Stimulated activated CD4-positive, alpha-beta T cell treated with anti-CD3 and anti-CD28 coated beads, Interleukin-12 subunit alpha, Interleukin-12 subunit beta, amount 100 ng/mL, for 4 hours (primary cell): ENCODE measurements at regions not wholly inside any gene's neighbourhood (a gene's known extent, or its start where the extent isn't known, plus 50 kb on each side); places are given as distances from the start of the nearest gene placed in this dataset.

Experiments
- DNase-seq: peaks from one replicate; pipeline ENCODE4 v3.0.0-alpha.2; 2020

DNA sequence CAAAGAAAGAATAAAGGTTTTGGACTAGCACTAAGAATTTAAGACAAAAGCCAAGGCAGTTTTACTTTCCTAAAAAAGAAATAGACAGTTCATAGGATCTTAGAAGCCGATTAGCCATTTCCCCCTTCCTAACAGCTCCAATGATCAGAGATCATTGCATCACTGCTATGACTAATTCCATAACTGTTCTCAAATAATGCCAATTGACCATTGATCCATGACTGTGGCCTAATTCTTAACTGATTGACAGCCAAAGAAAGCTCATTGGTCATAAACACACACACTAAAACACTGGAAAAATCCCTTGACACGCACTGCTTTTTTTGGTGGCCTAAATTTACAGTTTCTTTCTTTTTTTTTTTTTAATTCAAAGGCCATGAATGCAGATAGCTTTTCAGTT, 345.0 kb upstream of the ACVR2A start:
- no peak for DNase-seq

- DNase-seq = no peak
Observed at GRCh38 chr2:147495734-147496133, 349.1 kb upstream of the ACVR2A start.

- no peak for DNase-seq
Observed at GRCh38 chr2:147492471-147492870, 352.4 kb upstream of the ACVR2A start.

DNA sequence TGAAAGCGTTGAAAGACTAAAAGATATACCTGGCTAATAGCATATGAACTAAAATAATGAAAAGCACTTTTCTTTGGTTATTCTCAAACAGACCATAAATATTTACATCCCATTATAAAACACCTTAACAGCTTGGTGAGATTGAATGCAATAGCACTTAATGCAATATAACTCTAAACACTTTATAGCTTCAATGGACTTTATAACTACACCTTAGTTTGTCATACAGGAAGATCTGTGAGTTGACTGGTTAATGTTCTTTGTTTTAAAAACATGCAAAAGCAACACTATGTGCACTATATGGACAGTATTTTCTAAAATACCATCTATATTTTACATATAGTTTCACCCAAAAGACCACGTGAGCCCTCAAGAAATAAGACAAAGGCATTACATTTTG, 353.3 kb upstream of the ACVR2A start:
- DNase-seq = no peak

- no peak for DNase-seq
Observed at GRCh38 chr2:147490401-147491261, 354.2 kb upstream of the ACVR2A start.

DNA sequence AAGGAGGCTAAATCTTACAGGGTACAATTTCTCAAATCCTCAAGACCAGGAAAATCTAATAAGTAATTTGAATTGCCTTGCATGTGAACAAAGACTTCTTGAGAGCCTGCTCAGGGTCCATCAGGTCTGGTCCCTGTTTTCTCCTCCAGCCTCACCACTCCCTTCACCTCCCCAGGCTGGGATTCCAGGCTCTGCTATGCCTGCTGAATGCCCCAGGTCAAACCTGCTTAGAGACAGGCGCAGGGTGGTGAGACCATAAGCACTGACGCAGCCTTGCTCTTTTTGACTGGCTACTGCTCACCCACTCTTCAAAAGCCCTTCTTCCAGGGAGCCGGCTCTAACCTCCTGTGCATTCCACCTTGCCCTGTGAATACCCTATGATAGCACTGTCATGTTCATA, 356.4 kb upstream of the ACVR2A start:
- DNase-seq = no peak

DNA sequence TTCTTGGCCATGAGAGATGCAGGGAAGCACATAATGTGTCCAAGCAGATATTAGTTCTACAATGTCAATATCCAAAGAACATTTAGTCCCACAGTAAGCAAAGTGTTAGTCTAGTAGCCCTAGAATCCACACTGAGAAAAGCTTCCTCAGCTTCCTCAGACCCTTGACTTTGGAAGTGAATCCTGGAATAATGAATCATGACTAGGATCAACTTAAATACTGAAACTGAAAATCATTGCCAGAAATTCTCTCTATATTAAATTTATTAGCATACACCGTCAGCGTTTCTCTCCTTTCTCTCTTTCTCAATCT, 356.9 kb upstream of the ACVR2A start:
- no peak for DNase-seq

DNA sequence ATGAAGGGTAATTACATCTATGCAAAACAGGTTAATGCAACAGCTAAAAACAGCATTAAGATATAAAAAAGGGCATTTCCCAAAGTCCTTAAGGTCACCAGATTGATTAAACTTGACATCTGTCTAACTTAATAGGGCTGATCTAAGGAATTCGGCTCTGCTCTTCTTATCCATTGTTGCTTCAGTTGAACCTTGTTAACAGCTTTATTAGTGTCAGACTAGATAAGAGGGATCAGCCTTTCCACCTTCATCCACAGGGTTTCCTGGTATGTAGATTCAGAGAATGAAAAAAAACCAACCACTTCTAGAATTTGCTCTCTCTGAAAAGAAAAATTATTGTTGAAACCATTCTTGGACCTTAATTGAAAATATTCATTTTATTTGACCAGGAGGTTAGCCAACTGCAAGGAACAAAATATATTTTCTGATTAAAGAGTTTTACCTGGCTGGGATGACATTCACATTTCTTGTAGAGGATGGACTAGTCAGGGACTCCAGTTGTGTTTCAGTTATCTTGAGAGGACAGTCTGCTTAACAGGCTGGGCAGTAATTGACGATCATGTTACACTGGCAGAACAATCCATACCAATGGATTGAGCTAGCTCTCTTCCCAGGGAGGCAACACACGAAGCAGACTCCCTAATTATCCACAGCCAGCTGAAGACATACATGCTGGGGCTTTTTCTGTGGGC, 357.4 kb upstream of the ACVR2A start:
- DNase-seq = no peak

DNA sequence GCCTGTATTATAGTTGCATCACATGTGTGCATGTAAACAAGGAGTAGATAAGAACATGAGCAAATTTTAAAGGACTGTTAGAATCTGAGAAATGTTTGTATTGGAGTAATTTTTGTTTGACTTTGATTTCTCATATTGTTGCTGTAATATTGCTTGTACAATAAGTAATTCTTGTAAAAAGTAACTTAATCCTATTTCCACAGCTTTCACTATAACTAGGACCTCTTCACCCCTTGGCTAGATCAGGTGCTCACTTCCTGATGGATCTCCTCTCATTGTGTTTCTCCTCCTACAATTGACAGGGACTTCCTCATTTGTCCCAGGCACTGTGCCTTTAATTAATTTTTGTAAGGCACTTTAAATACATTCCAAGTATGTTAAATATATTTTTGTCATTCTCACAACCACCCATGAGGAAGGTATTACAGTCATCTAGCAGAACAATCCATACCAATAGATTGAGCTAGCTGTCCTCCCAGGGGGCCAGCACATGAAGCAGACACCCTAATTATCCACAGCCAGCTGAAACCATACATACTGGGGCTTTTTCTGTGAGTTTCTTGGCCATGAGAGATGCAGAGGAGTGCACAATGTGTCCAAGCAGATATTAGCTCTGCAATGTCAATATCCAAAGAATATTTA, 359.5 kb upstream of the ACVR2A start:
- no peak for DNase-seq

DNA sequence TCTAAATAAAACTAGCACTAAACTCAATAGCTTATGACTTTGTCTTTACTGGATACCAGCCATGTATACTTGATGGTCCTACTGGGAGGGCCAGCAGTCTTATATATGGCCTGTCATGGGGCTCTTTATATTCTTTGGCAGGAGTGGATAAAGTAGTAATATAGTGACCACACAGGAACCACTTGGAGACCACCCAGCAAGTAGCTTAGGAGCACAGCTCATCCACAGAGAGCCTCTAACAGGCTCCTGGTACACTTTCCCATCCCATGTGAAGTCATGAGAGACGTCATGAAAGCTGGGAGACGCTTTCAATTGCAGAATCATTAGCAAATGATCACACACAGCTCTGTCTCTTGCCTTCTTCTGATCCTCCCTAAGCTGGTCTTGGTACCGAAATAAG, 360.9 kb upstream of the ACVR2A start:
- no peak for DNase-seq

DNA sequence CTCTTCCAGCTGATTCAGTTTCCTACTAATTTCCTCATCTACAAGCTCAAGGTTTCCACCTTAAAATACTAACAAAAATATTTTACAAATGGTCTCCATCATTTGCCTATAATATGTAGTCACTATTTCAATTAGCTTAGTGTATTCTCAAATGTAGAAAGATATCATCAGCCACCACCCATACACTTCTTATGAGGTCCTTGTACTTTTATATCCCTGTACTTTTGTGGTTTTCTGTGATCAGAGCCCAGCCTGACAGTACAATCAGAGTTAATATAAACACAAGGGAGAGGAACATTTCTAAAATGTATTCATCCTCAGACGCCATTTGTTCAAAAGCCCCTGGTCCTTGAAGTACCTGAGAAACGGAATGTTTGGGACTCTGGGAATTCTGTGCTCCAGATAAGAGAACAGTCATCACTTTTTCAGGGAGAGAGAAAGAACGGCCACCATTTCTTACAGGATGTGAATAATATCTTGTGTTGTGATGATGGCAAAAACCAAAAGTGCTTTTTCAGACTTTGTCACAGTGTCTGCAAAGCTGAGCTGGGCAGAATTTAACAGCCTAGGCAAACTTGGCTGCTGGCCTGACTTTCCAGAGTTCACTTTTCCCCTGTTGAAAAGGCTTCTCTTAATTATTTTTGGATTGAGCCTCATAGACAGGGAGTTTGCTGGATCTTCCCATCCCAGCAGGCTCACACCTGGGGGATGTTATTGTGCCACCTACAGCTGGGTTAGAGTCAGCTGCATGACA, 361.7 kb upstream of the ACVR2A start:
- no peak for DNase-seq

- no peak for DNase-seq
Observed at GRCh38 chr2:147482111-147482895, 362.5 kb upstream of the ACVR2A start.

- DNase-seq = no peak
Observed at GRCh38 chr2:147479358-147479757, 365.5 kb upstream of the ACVR2A start.

DNA sequence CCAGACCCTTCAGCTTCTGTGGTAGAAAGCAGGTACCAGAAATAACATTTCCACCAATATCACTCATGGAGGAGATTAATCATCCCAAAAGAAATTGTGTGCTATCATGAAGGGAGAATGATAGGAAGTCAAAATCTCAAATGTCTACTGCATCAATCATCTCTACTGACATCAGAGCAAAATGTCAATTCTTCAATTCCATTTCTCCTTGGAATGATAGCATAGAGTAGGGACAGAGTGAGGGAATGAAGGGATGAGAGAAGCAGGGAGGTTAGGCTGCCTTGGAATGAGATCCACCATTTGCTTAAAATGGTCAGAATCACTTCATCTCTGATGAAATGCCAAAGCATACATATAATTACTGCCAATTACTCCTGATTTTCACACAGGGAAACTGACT, 371.8 kb upstream of the ACVR2A start:
- DNase-seq = no peak

DNA sequence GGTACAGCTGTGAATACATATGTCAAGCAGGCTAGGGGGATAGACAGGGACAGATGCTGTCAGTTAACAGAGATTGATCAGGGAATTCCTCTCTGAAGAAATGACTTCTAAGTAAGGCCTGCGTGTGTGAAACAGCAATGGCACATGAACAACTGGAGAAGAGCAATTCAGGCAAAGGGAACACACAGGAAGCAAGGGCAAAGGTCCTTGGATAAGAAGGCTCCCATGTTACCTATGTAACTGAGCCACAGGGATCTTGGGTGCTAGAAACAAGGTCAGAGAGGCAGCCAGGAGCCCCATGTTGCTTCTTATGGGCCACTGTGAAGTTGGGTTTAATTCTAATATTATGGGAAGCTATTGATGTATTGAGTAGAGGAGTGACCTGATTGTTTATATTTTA, 373.7 kb upstream of the ACVR2A start:
- DNase-seq = no peak

- DNase-seq = no peak
Observed at GRCh38 chr2:147469471-147469870, 375.4 kb upstream of the ACVR2A start.

DNA sequence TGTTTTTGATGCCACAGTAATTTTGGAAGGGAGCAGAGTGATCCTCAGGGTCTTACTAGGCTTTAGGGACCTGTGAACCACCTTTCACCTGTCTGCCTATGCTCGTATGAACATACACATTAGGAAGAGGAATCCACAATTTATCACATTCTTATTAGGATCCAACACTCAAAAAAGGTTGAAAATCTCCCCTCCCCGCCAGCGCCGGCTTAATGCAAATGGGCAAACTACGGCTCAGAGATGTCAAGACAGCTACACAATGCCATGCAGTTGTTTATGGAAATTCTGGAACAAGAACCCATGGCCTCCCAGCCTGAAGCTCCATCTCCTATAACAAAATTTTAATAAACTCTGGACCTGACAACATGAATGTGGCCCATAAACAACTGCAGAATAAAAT, 375.9 kb upstream of the ACVR2A start:
- no peak for DNase-seq

GRCh38 chr2:147468349-147468748, 376.5 kb upstream of the ACVR2A start:
- DNase-seq = no peak

GRCh38 chr2:147467441-147467840, 377.4 kb upstream of the ACVR2A start:
- no peak for DNase-seq

DNA sequence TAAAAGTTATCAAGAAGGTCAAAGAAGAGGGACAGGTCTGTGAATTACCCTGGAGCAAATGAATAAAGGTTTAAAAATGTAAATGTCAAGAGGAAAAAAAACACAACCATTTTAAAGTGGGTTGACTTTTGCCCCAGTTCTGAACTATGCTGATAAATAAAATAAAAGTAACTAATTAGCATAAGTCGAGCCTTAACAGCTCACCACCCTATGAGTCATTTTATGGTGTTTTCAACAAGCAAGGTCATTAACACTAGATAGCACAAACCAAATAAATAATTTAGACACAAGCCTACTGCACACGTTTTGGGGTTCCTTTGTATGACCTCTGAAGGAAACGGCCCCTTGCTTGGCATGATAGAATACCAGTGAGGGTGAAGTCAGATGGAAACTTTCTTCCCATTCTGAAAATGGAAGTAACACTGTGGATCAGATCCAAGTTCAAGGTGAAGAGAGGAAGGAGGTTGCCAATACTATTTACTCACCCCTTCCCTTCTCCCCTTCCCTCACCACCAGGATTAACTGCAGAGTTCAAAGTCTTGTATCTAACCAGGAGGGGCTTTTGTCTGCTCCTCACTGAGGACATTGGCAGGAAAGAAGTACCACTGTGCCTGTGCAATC, 380.0 kb upstream of the ACVR2A start:
- no peak for DNase-seq

- DNase-seq = no peak
Observed at GRCh38 chr2:147463881-147464520, 380.8 kb upstream of the ACVR2A start.

- DNase-seq = no peak
Observed at GRCh38 chr2:147460155-147460554, 384.7 kb upstream of the ACVR2A start.
